ENCODE measurements at regions not wholly inside any gene's neighbourhood (a gene's known extent, or its start where the extent isn't known, plus 50 kb on each side); places are given as distances from the start of the nearest gene placed in this dataset.

DNA sequence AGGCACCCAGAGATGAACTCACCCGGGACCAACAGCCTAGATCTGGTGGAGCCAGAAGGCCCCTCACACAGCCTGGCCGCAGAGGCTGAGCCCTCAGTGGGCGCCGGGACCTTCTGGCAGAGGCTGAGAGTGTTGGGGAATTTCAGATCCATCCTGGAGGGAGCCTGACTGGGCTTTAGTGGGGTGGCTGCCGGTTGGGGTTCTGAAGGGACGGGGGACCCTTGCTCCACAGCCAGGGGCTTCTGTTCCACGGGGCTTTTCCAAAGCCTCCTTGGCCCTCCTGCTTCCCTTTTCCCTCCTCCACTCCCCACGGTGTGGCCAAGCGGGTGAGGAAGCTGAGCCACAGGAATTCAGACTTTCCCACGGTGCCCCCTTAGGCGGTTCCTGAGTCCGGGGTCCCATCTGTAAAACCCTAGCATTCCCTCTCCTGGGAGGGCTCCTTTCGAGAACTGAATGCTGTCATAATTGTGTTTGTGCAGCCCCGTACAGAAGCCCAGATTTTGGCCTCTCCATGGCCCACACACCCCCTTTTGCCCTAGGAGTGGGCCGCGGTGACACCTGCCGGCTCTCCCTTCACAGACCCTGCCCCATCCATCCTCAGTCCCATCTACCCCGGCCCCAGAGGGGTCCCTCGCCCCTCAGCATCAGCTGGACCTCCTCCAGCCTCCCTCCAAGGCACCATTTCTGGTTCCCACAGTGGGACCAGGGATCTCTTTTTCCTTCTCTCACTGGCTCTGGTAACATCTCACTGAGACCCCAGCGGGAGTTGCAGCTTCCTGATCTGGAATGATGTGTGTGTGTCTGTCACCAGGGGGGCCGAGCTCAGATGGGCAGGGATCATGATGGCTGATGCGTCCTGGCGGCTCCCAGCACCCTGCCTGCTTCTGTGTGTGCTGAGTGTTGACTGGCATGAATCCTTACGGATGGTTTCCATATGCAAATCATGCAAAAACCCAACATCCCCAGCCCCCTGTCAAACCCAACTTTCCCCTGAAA lies 1048.4 kb downstream of the TBC1D22A start:
- no peak for DNase-seq

DNA sequence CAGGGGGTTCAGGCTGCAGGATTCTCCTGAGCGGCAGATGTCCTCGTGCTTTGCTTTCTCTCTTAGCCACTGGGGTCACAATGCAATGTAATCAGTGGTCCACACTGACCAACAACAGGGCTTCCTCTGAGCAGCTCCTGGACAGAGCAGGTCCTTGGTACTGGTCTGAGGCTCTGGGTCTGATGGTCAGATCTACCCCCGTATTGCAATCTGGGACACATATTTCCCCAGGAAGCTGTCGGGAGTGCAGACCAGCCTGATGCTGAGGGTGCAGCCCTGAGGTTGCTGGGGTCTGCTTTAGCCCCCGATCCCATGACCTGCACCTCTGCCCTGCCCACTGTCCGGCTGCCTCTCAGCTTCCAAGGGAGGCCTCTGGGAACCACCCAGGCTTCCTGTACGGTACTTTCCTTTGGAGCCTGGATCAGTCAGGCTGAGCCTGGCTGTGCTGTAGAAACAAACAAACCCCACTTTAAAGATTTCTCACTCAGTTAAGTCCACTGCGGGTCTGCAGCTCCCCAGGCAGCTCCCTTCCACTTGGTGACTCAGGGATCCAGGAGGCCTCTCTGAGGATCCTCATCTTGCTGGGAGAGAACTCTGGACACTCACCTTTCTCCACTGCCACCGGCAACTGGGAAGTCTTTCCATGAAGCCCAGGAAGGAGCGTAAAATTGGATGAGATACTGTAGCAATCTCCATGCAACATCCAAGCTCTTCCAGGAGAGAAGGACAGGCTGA lies 1046.6 kb downstream of the TBC1D22A start:
- no peak for DNase-seq

GRCh38 chr22:47808236-47808635 lies 1045.8 kb downstream of the TBC1D22A start:
- DNase-seq, result no peak

- no peak for DNase-seq
Measured at GRCh38 chr22:47807506-47807905, 1045.1 kb downstream of the TBC1D22A start.

DNA sequence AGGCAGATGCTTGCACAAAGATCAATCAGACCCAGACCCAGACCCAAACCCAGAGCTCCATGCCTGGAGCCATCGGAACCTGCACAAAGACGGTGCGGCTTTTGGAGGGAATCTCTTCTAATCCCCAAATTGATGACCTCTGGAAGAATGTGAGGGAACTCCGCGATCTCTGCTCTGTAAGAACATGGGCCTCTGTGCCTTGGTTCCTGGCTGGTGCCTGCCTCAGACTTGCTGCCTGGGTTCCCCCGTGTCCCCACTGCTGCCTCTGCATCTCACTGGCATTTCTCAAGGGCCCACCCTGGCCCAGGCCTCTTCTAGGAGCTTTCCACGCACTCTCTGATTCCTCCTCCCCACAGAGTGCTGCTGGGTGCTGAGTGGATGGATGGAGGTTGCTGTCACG lies 1044.4 kb downstream of the TBC1D22A start:
- no peak for DNase-seq

GRCh38 chr22:47805394-47805935 lies 1043.0 kb downstream of the TBC1D22A start:
- DNase-seq, result no peak

DNA sequence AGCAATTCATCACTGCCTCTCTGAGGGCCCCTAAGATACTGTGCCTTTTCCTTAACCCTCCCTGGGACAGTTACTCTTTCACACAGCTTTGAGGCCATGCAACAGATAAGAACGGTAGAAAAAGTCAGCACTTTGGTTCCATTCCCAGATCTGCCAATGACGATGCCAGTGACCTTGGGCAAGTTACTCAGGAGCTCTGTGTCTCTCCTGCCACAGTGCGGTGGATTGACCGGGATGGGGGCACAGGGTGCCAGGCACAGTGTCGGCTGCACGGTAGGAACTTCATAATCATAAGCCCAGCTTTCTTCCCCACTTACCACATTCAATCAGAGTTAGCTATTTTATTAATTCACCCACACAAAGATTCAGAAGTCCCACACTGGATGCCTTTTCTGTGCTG lies 1041.8 kb downstream of the TBC1D22A start:
- no peak for DNase-seq

DNA sequence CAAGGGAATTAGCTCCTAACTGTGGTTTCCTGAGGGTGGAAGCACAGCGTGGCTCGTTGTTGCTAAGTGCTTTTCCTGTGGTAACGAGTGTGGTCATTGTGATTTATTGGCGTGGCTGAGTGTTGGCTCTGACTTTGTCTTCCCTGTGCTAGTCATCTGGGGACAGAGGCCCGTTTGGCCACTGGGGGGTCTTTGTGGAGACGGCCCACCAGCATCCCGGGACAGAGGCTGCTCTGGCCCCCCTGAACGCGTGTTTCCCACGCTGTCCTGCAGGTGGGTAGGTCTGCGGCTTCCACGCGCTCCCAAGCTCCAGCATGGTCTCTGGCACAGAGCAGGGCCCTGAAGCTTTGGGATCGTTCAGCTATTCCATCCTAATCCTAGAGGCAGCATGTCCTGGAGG lies 1040.0 kb downstream of the TBC1D22A start:
- DNase-seq, result no peak

- no peak for DNase-seq
Measured at GRCh38 chr22:47801541-47802245, 1039.2 kb downstream of the TBC1D22A start.

- no peak for DNase-seq
Measured at GRCh38 chr22:47798229-47798628, 1035.8 kb downstream of the TBC1D22A start.

DNA sequence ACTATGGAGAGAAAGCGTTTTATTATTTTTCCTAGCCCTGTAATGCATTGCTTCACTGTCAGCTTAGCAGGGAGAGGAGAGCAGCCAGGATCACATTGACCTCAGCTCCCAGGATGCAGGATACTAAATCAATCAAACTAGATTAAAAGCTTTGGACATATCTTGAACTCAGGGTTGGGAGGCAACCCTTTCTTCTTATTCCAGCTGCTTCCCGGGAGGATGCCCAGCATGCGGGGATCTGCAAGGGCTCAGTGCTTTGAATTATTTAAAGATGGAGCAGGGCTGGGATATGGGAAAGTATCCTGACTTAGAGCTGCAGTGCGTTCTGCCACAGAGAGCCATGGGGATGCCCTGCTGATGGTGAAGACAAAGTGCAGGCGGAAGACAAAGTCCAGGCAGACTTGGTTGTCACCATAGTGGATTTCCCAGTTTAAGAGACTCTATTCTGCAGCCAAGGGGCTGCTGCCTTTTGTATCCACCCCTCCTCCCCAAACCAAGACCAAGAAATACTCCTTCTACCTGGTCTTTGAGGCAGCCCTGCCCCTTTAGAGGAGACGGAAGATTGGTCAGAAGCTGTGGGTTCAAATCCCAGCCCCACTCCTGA lies 1035.0 kb downstream of the TBC1D22A start:
- DNase-seq, result no peak

- DNase-seq, result no peak
Measured at GRCh38 chr22:47796128-47796908, 1033.9 kb downstream of the TBC1D22A start.

DNA sequence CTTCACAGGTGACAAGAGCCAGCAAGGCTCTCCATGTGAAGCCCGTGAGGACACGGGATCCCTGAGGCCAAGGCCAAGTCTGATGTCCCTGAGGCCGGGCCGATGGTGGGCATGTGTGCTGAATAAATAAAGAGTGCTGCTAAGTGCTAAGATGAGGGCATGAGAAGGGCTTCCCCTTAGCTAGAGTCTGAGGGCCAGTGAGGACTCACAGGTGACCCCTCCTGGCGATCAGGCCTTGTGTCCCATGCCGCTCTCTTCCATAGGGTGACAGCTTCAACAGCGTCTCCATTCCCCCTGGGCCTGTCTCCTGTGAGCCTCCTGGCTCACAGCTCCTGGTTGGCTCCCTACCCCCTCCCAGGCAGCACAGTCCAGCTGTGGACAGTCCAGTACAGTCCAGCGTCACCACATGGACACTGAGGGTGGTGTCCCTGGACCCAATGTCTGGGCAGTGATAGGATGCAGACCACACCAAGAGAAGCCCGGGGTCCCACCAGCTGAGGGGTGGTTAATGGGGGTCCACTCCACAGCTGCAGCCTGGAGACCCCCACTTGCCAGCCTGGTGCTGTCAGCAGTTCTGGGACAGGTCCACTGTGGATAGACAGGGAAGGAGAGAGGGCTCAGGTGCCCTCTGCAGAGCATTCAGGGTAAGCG lies 1033.2 kb downstream of the TBC1D22A start:
- no peak for DNase-seq

DNA sequence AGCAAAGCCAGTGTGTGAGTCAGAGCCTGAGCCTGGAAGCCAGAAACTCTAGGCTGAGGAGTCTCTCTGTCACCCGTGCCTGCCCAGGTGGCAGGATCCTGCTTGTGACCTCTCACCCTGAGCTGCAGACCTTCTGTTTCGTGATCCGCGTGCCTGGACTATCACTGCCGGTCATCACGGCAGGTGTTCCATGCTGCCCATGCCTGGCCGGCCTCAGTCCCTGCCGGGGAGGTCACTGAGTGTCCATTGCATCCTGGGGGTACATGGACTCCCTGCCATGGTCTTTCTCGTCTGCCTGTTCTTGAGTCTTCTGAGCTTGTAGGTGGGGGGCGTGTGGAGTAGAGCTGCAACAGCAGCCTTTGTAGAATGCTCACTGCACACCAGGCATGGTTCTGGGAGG lies 1032.4 kb downstream of the TBC1D22A start:
- no peak for DNase-seq

DNA sequence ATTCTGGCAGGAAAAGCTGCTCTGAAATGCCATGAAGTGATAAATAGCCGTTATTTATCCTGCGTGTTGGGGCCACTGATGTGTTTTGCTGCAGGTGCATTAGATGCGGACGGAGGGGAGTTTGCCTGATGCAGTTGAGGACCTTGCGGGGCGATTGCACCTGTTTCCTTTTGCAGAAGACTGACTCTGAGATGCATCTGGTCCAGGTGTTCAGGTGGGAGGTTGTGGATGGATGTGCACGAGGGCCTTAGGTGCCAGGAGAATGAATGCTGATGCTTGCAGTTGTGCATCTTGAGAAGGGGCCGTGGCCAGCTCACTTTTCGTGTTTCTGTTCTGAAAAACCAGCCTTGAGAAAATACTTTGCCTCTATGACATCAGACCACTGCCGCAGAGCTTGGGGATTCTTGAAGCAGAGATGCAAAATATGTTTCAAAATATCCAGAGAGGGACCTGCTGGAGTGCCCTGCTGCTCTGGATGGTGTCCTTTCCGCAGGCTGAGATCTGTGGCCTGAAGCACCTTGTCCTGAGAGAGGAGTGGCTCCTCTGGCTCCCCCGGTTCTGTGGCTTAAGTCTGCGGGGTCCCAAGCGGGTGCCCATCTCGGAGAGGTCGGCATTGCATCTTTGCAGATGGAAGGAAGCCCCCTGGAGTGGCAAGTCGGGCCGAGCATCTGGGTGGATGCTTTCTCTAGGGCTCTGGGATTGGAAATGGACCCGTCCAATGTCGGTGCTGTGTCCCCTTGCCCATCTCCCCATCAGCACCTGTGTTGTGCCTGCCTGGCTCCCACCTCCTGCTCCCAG lies 1031.1 kb downstream of the TBC1D22A start:
- no peak for DNase-seq

DNA sequence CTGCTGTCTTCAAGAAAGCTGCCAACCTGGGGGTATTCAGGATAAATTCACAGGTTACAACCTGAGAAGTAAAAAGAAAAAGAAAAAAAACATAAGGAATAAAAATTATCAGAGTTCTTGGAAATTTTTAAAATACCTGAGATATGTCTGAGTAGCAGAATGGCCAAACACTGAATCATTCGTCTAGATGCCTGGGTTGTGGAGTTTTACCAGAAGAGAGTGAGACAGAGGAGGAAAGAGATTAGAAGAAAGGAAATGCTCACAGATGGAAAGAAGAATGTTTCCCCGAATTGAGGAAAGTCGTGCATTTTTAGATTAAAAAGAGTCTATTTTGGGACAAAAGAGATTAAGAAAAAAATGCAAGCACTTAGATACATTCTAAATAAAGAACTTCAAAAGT lies 1026.7 kb downstream of the TBC1D22A start:
- no peak for DNase-seq

GRCh38 chr22:47788461-47788860 lies 1026.0 kb downstream of the TBC1D22A start:
- DNase-seq, result no peak

- no peak for DNase-seq
Measured at GRCh38 chr22:47787501-47788227, 1025.2 kb downstream of the TBC1D22A start.

DNA sequence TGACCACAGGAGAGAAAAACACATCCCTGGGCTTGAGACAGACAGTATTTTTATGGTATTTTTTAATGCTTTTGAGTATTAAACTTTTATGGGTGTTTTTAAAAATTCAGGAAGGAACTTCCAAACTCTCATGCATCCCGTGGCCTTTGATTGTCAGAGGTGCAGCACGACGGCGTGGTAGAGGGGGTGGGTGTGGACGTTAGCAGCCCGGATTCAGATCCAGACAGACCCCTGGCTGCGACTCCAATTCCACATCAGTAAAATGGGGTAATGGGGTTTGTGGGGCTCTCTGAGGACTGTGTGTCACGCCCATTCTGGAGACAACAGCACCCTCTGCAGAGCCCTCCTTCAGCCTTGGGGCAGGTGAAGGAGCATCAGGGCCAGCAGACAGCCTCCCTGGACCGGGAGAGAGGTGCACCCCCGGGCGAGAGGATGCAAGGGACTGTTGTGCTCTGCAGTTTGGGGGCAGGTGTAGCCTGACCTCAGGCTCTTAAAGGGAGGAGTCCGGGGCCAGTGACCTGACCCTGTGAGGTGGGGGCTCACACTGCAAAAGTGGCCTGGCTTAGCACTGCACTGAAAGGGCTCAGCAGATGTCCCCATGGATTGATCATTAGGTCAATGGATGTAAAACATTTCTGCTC lies 1024.3 kb downstream of the TBC1D22A start:
- DNase-seq, result no peak
